ENCODE measurements at regions not wholly inside any gene's neighbourhood (a gene's known extent, or its start where the extent isn't known, plus 50 kb on each side); places are given as distances from the start of the nearest gene placed in this dataset.

GRCh38 chr2:16177671-16178180 is 237.4 kb downstream of the MYCN start:
- Histone ChIP-seq H3K9ac (ENCODE audit: low read depth in 1 of 2, low read length in 2 of 2) (no peak overlapping the region), H3K36me3 (ENCODE audit: control insufficient read depth in 4 of 4, insufficient read depth in 3 of 4, low read depth in 1 of 4, low read length in 3 of 4) (no peaks in the 10 kb centered on the region), H3K27me3 (ENCODE audit: control insufficient read depth in 4 of 4, insufficient read depth in 4 of 4, low read length in 3 of 4) (no peaks in the 10 kb centered on the region), H3K4me1 (ENCODE audit: control insufficient read depth in 4 of 4, insufficient read depth in 4 of 4, low read length in 3 of 4) (no peaks in the 10 kb centered on the region), H3K4me3 (ENCODE audit: low read depth in 1 of 3, low read length in 3 of 3) (no peak overlapping the region), H3K9me3 (ENCODE audit: control insufficient read depth in 4 of 4, low read length in 3 of 4) (no peaks in the 10 kb centered on the region), H3K27ac (ENCODE audit: low read depth in 1 of 2, low read length in 2 of 2) (no peak overlapping the region)
- DNase-seq (ENCODE audit: low spot score): no peak
- TF ChIP-seq HNF4G (IDR thresholded peaks at IDR 0.05): no peak
- no peak for TF ChIP-seq ZBTB33 (IDR thresholded peaks at IDR 0.05)
- no peak for TF ChIP-seq JUND (IDR thresholded peaks at IDR 0.05)
- TF ChIP-seq RXRA (IDR thresholded peaks at IDR 0.05): no peak
- TF ChIP-seq YY1 (IDR thresholded peaks at IDR 0.05): no peak
- TF ChIP-seq FOXA2 (IDR thresholded peaks at IDR 0.05): no peak
- no peak for TF ChIP-seq TAF1 (conservative IDR thresholded peaks at IDR 0.05)
- no peak for TF ChIP-seq MAX (IDR thresholded peaks at IDR 0.05)
- TF ChIP-seq RAD21 (IDR thresholded peaks at IDR 0.05): no peak
- TF ChIP-seq GABPA (IDR thresholded peaks at IDR 0.05 in 1 of 2, conservative IDR thresholded peaks at IDR 0.05 in 1 of 2): no peak

- 96% methylated on average over 9 of the region's 9 CpGs for WGBS
- Histone ChIP-seq H3K27me3 (ENCODE audit: control insufficient read depth in 4 of 4, insufficient read depth in 4 of 4, low read length in 3 of 4) (peaks cover 0 to 2% (median 0%) of the 10 kb centered on the region in 4 donors), H3K36me3 (ENCODE audit: control insufficient read depth in 4 of 4, insufficient read depth in 3 of 4, low read depth in 1 of 4, low read length in 3 of 4) (no peaks in the 10 kb centered on the region), H3K4me3 (ENCODE audit: low read depth in 1 of 3, low read length in 3 of 3) (no peak overlapping the region), H3K9ac (ENCODE audit: low read depth in 1 of 2, low read length in 2 of 2) (no peak overlapping the region), H3K4me1 (ENCODE audit: control insufficient read depth in 4 of 4, insufficient read depth in 4 of 4, low read length in 3 of 4) (no peaks in the 10 kb centered on the region), H3K9me3 (ENCODE audit: control insufficient read depth in 4 of 4, low read length in 3 of 4) (no peaks in the 10 kb centered on the region), H3K27ac (ENCODE audit: low read depth in 1 of 2, low read length in 2 of 2) (no peak overlapping the region)
- no peak for DNase-seq (ENCODE audit: low spot score)
- TF ChIP-seq ZBTB33 (IDR thresholded peaks at IDR 0.05) (no peak), HNF4A (conservative IDR thresholded peaks at IDR 0.05) (no peak), FOXA1 (IDR thresholded peaks at IDR 0.05) (no peak), FOXA2 (IDR thresholded peaks at IDR 0.05) (no peak), ATF3 (IDR thresholded peaks at IDR 0.05) (no peak), SP1 (IDR thresholded peaks at IDR 0.05) (no peak), NR2F2 (IDR thresholded peaks at IDR 0.05) (no peak), EGR1 (IDR thresholded peaks at IDR 0.05; ENCODE audit: low read depth in 2 of 2) (no peak), YY1 (IDR thresholded peaks at IDR 0.05) (no peak), JUND (IDR thresholded peaks at IDR 0.05) (no peak), HNF4G (IDR thresholded peaks at IDR 0.05) (no peak), GABPA (IDR thresholded peaks at IDR 0.05 in 1 of 2, conservative IDR thresholded peaks at IDR 0.05 in 1 of 2) (no peak), MAX (IDR thresholded peaks at IDR 0.05) (no peak), TAF1 (conservative IDR thresholded peaks at IDR 0.05) (no peak), CTCF (IDR thresholded peaks at IDR 0.05; ENCODE audit: low read depth, low read length, missing input control) (no peak), RAD21 (IDR thresholded peaks at IDR 0.05) (no peak), RXRA (IDR thresholded peaks at IDR 0.05) (no peak)
Measured at GRCh38 chr2:16176971-16177480, 236.7 kb downstream of the MYCN start.
